H1 (cell line): ENCODE measurements at regions not wholly inside any gene's neighbourhood (a gene's known extent, or its start where the extent isn't known, plus 50 kb on each side); places are given as distances from the start of the nearest gene placed in this dataset.

Experiments used
- CTCF ChIA-PET: fragments of 300-600 bp; sonication (Branson Sonifier 250); formaldehyde crosslinking; loops from one replicate; lab custom pipeline; 2021; ENCODE audit not compliant: partially characterized antibody; lab: Charles Lee
- POLR2A ChIA-PET: fragments of 300-600 bp; sonication (Branson Sonifier 250); formaldehyde crosslinking; loops from one replicate; lab custom pipeline; 2021; ENCODE audit warnings: inconsistent platforms; ENCODE audit not compliant: partially characterized antibody; lab: Charles Lee
- DNase-seq, 2 experiments: peaks; one replicate each; pipeline versions ENCODE4 v3.0.0 to v3.0.0-alpha.2; 2010 to 2022; ENCODE audit warnings: low spot score in 2 of 2, low read depth in 1 of 2, mixed read lengths in 1 of 2
- FAIRE-seq: peaks from 2 replicates; lab custom pipeline; 2011; peaks lifted over from hg19 to GRCh38; lab: Jason Lieb, UNC
- H2AFZ ChIP-seq: 2 replicates; pipeline ENCODE4 v1.8.1; 2012; ENCODE audit warnings: low read length, inconsistent platforms
- H2AK5ac ChIP-seq: 2 replicates; pipeline ENCODE4 v1.6.1; 2013; ENCODE audit warnings: low read depth, low read length
- H2BK120ac ChIP-seq: replicated peaks from 2 replicates; pipeline ENCODE3; 2013; ENCODE audit warnings: low read depth, low read length, inconsistent platforms
- H2BK12ac ChIP-seq: 2 replicates; pipeline ENCODE4 v1.6.1; 2013; ENCODE audit warnings: low read depth, low read length
- H2BK15ac ChIP-seq: 2 replicates; pipeline ENCODE4 v1.6.1; 2013; ENCODE audit warnings: low read length
- H2BK20ac ChIP-seq: 2 replicates; pipeline ENCODE4 v1.6.1; 2013; ENCODE audit warnings: low read length
- H2BK5ac ChIP-seq: 2 replicates; pipeline ENCODE4 v1.6.1; 2013; ENCODE audit warnings: low read depth, low read length
- H3K14ac ChIP-seq: 2 replicates; pipeline ENCODE4 v1.6.1; 2013; ENCODE audit warnings: inconsistent platforms; ENCODE audit not compliant: insufficient read length
- H3K18ac ChIP-seq: 2 replicates; pipeline ENCODE4 v1.6.1; 2013; ENCODE audit warnings: low read length; ENCODE audit errors: extremely low read depth
- H3K23ac ChIP-seq: 2 replicates; pipeline ENCODE4 v1.6.1; 2013; ENCODE audit warnings: inconsistent platforms; ENCODE audit not compliant: insufficient read length
- H3K23me2 ChIP-seq: 2 replicates; pipeline ENCODE4 v1.6.1; 2013; ENCODE audit warnings: low read depth, low read length
- H3K27ac ChIP-seq: 2 replicates; pipeline ENCODE4 v1.6.1; 2011; ENCODE audit warnings: low read depth, low read length, inconsistent platforms
- H3K27me3 ChIP-seq, 4 experiments: replicated peaks in 1 of 4; 1 replicate in 1 of 4; 2 replicates in 3 of 4; pipeline versions ENCODE4 v1.6.1 to v1.8.1; 2011 to 2013; ENCODE audit warnings: low read length in 3 of 4, mild to moderate bottlenecking in 3 of 4, inconsistent platforms in 2 of 4, mixed read lengths in 2 of 4, moderate library complexity in 1 of 4; ENCODE audit not compliant: control insufficient read depth in 3 of 4, insufficient read depth in 3 of 4; ENCODE audit errors: extremely low read depth in 1 of 4
- H3K36me3 ChIP-seq, 4 experiments: 2 replicates each; pipeline versions ENCODE4 v1.6.1 to v1.8.1; 2011 to 2013; ENCODE audit warnings: mild to moderate bottlenecking in 4 of 4, low read length in 3 of 4, moderate library complexity in 2 of 4, control low read depth in 1 of 4, inconsistent platforms in 1 of 4; ENCODE audit not compliant: insufficient read depth in 4 of 4, control insufficient read depth in 2 of 4
- H3K4ac ChIP-seq: replicated peaks from 2 replicates; pipeline ENCODE3; 2013; ENCODE audit warnings: low read length, low read depth, mixed read lengths, inconsistent platforms; ENCODE audit not compliant: insufficient read length
- H3K4me1 ChIP-seq, 4 experiments: replicated peaks in 1 of 4; 1 replicate in 1 of 4; 2 replicates in 3 of 4; pipeline versions ENCODE4 v1.6.1 to v1.8.1; 2011 to 2013; ENCODE audit warnings: low read length in 3 of 4, inconsistent platforms in 2 of 4, mixed read lengths in 1 of 4; ENCODE audit not compliant: insufficient read depth in 4 of 4, control insufficient read depth in 3 of 4
- H3K4me2 ChIP-seq, 2 experiments: 2 replicates each; pipeline versions ENCODE4 v1.6.1 to v1.8.1; 2011 to 2013; ENCODE audit warnings: low read depth in 2 of 2, low read length in 2 of 2, control low read depth in 1 of 2, inconsistent platforms in 1 of 2, mild to moderate bottlenecking in 1 of 2; ENCODE audit not compliant: insufficient read depth in 1 of 2
- H3K4me3 ChIP-seq, 4 experiments: fragments of 200-600, 300-600 bp in 1 of 4; sonication (generic), shearing (Covaris generic), sonication (Bioruptor Twin) in 1 of 4; 2 replicates each; pipeline versions ENCODE4 v1.5.1 to v1.8.1; 2011 to 2016; ENCODE audit warnings: low read length in 4 of 4, low read depth in 3 of 4, control low read depth in 2 of 4, inconsistent platforms in 2 of 4, mild to moderate bottlenecking in 2 of 4, mixed read lengths in 1 of 4, moderate library complexity in 1 of 4; ENCODE audit not compliant: insufficient read depth in 2 of 4; ENCODE audit errors: extremely low read depth in 1 of 4
- H3K56ac ChIP-seq: replicated peaks from 2 replicates; pipeline ENCODE3; 2013; ENCODE audit warnings: low read depth, mild to moderate bottlenecking, mixed read lengths, low read length, inconsistent platforms; ENCODE audit not compliant: insufficient read length
- H3K79me1 ChIP-seq: 2 replicates; pipeline ENCODE4 v1.6.1; 2013; ENCODE audit warnings: low read depth, low read length, control low read depth
- H3K79me2 ChIP-seq, 2 experiments: 2 replicates each; pipeline versions ENCODE4 v1.6.1 to v1.8.1; 2012 to 2013; ENCODE audit warnings: low read length in 2 of 2, mild to moderate bottlenecking in 2 of 2, inconsistent platforms in 1 of 2; ENCODE audit not compliant: insufficient read depth in 2 of 2, control insufficient read depth in 1 of 2
- H3K9ac ChIP-seq, 4 experiments: replicated peaks in 1 of 4; 1 replicate in 1 of 4; 2 replicates in 3 of 4; pipeline versions ENCODE4 v1.6.1 to v1.8.1; 2011 to 2013; ENCODE audit warnings: low read depth in 3 of 4, low read length in 3 of 4, control low read depth in 2 of 4, mild to moderate bottlenecking in 2 of 4, moderate library complexity in 2 of 4, inconsistent platforms in 1 of 4; ENCODE audit errors: extremely low read depth in 1 of 4
- H3K9me3 ChIP-seq, 2 experiments: 2 replicates each; pipeline versions ENCODE4 v1.6.1 to v1.8.1; 2012 to 2013; ENCODE audit warnings: mild to moderate bottlenecking in 2 of 2, moderate library complexity in 2 of 2, control low read depth in 1 of 2, inconsistent platforms in 1 of 2, low read depth in 1 of 2, low read length in 1 of 2, mixed read lengths in 1 of 2; ENCODE audit not compliant: insufficient read depth in 2 of 2
- H4K20me1 ChIP-seq, 2 experiments: replicated peaks in 1 of 2; 2 replicates each; pipeline versions ENCODE3 to v1.8.1; 2011 to 2013; ENCODE audit warnings: inconsistent platforms in 2 of 2, low read length in 2 of 2, mild to moderate bottlenecking in 1 of 2; ENCODE audit not compliant: insufficient read depth in 2 of 2, control insufficient read depth in 1 of 2
- H4K5ac ChIP-seq: 2 replicates; pipeline ENCODE4 v1.6.1; 2013; ENCODE audit warnings: low read length, low read depth, mixed read lengths, inconsistent platforms; ENCODE audit not compliant: insufficient read length
- H4K8ac ChIP-seq: 2 replicates; pipeline ENCODE4 v1.8.0; 2013; ENCODE audit warnings: mild to moderate bottlenecking, moderate library complexity, low read length, inconsistent platforms; ENCODE audit not compliant: insufficient read depth; ENCODE audit errors: extremely low read depth
- H4K91ac ChIP-seq: replicated peaks from 2 replicates; pipeline ENCODE3; 2013; ENCODE audit warnings: low read length, mixed read lengths, inconsistent platforms; ENCODE audit not compliant: insufficient read length
- ATF3 ChIP-seq: IDR thresholded peaks from 2 replicates; pipeline ENCODE4 v1.6.1; 2011; ENCODE audit warnings: low read depth, mild to moderate bottlenecking, low read length; ENCODE audit not compliant: insufficient read depth
- CBX5 ChIP-seq: fragments of 300-800, 300-1000 bp; sonication (generic); IDR thresholded peaks from 2 replicates; pipeline ENCODE4 v1.7.1; 2016; ENCODE audit warnings: antibody characterized with exemption, low read length, low read depth
- CHD1 ChIP-seq: IDR thresholded peaks from 2 replicates; pipeline ENCODE4 v1.6.1; 2012; ENCODE audit warnings: low read depth, low read length, improper control_type of control experiment
- E2F6 ChIP-seq: IDR thresholded peaks from 2 replicates; pipeline ENCODE4 v1.6.1; 2012; ENCODE audit warnings: inconsistent platforms
- EZH2 ChIP-seq: fragments of 200-600 bp; sonication (generic); IDR thresholded peaks from 2 replicates; pipeline ENCODE4 v1.7.1; 2012; ENCODE audit warnings: low read depth, mild to moderate bottlenecking, moderate library complexity, low read length, inconsistent platforms; ENCODE audit not compliant: severe bottlenecking
- FOSL1 ChIP-seq: IDR thresholded peaks from 2 replicates; pipeline ENCODE4 v1.6.1; 2011; ENCODE audit warnings: mild to moderate bottlenecking, low read depth, low read length, moderate library complexity; ENCODE audit not compliant: insufficient read depth
- HDAC2 ChIP-seq, 2 experiments: fragments of 300-600 bp in 1 of 2; sonication (generic) in 1 of 2; IDR thresholded peaks; 2 replicates each; pipeline ENCODE4 v1.6.1; 2011 to 2012; ENCODE audit warnings: low read depth in 2 of 2, low read length in 2 of 2, mild to moderate bottlenecking in 2 of 2, moderate library complexity in 2 of 2, borderline replicate concordance in 1 of 2, inconsistent platforms in 1 of 2
- NRF1 ChIP-seq: IDR thresholded peaks from 2 replicates; pipeline ENCODE4 v1.6.1; 2011; ENCODE audit warnings: mild to moderate bottlenecking, low read depth, low read length, improper control_type of control experiment
- POU5F1 ChIP-seq: IDR thresholded peaks from 2 replicates; pipeline ENCODE4 v1.6.1; 2011; ENCODE audit warnings: low read depth, mild to moderate bottlenecking, low read length, moderate library complexity
- RAD21 ChIP-seq, 2 experiments: IDR thresholded peaks in 1 of 2; conservative IDR thresholded peaks in 1 of 2; 2 replicates each; pipeline ENCODE4 v1.6.1; 2011; ENCODE audit warnings: low read depth in 2 of 2, low read length in 2 of 2, improper control_type of control experiment in 1 of 2, inconsistent platforms in 1 of 2, mild to moderate bottlenecking in 1 of 2, moderate library complexity in 1 of 2
- RFX5 ChIP-seq: IDR thresholded peaks from 2 replicates; pipeline ENCODE4 v1.6.1; 2011; ENCODE audit warnings: low read depth, low read length, improper control_type of control experiment, borderline replicate concordance
- SRF ChIP-seq: IDR thresholded peaks from 2 replicates; pipeline ENCODE4 v1.6.1; 2011; ENCODE audit warnings: mild to moderate bottlenecking, low read depth, low read length, moderate library complexity
- WGBS, 2 experiments: shearing (Covaris generic) in 1 of 2; methylation state at CpG; one replicate each; pipeline versions ENCODE4 v1.1.6 to v1.1.7; 2013 to 2015; ENCODE audit warnings: low lambda C conversion rate in 2 of 2, mixed read lengths in 2 of 2, inconsistent platforms in 1 of 2, low coverage in 1 of 2, missing lambda C conversion rate in 1 of 2; ENCODE audit not compliant: insufficient replicate concordance in 2 of 2, insufficient coverage in 1 of 2, insufficient read length in 1 of 2; ENCODE audit errors: extremely low coverage in 1 of 2, missing lambda C conversion rate in 1 of 2; 5-methylcytosine and 5-hydroxymethylcytosine counted together

GRCh38 chr12:98073610-98074009, 441.8 kb upstream of the TMPO start:
- Histone ChIP-seq H3K56ac (no peak overlapping the region), H3K4me1 (0 out of 7 replicates have a peak, but pooled peaks cover 0 to 3% (median under 1%) of the 10 kb centered on the region in 4 experiments), H2BK120ac (no peak overlapping the region), H2AFZ (no peak overlapping the region), H2BK20ac (no peak overlapping the region), H3K9me3 (no peaks in the 10 kb centered on the region), H3K9ac (no peak overlapping the region), H3K23me2 (no peaks in the 10 kb centered on the region), H3K27ac (no peak overlapping the region), H4K8ac (no peak overlapping the region; the same call in 1 of the 2 replicates), H2BK5ac (no peak overlapping the region), H3K4ac (no peak overlapping the region), H4K20me1 (no peaks in the 10 kb centered on the region), H4K5ac (no peak overlapping the region), H3K14ac (no peak overlapping the region), H3K27me3 (no peaks in the 10 kb centered on the region), H3K18ac (no peak overlapping the region), H4K91ac (no peak overlapping the region), H3K79me1 (no peaks in the 10 kb centered on the region), H2BK12ac (no peak overlapping the region), H3K4me2 (no peak overlapping the region), H3K4me3 (no peak overlapping the region), H2BK15ac (no peak overlapping the region), H3K36me3 (no peaks in the 10 kb centered on the region), H3K23ac (no peak overlapping the region), H3K79me2 (no peaks in the 10 kb centered on the region), H2AK5ac (no peak overlapping the region)
- POLR2A ChIA-PET: no interaction called here
- FAIRE-seq (no peak), DNase-seq (no peak)
- WGBS, 2 experiments: 74% methylated on average over 3 of the region's 3 CpGs; no CpG with 5 or more reads in 1 of the 2 experiments
- CTCF ChIA-PET: interaction anchor here (1.0 kb wide), 1 partner anchor 82 kb away, joined by 3 read pairs; no protein-coding TSS in a partner anchor
- TF ChIP-seq RAD21 (IDR thresholded peaks at IDR 0.05 in 1 of 2, conservative IDR thresholded peaks at IDR 0.05 in 1 of 2; ENCODE audit: low read depth in 2 of 2, low read length in 2 of 2) (no peak), FOSL1 (no peak), POU5F1 (no peak), EZH2 (no peak), ATF3 (no peak), E2F6 (no peak), HDAC2 (IDR thresholded peaks at IDR 0.05; ENCODE audit: borderline replicate concordance in 1 of 2, low read depth in 2 of 2, low read length in 2 of 2) (no peak), SRF (no peak), CHD1 (no peak), CBX5 (no peak), RFX5 (no peak), NRF1 (no peak)
